ENCODE measurements at regions not wholly inside any gene's neighbourhood (a gene's known extent, or its start where the extent isn't known, plus 50 kb on each side); places are given as distances from the start of the nearest gene placed in this dataset.

DNA sequence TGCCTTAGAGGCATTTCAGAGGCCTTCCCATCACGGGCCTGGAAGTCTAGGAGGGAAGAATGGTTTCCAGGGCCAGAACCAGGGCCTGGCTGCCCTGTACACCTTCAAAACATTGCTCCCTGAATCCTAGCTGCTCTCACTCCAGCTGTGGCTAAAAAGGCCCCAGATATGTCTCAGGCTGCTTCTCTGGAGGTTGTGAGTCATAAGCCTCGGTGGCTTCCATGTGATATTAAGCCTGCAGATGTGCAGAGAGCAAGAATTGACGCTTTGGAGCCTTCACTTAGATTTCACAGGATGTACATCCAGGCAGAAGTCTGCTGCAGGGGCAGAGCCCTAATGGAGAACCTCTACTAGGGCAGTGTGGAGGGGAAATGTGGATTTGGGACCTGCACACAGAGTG, 502.5 kb downstream of the GRXCR1 start:
- no peak overlapping the region for H3K27ac ChIP-seq
- H3K9me3 ChIP-seq = no peaks in the 10 kb centered on the region
- no peak for DNase-seq
- intact Hi-C loops (cut with DNase I; ENCODE audit: low total_unique reads) = no loop called here
- H3K4me3 ChIP-seq = no peak overlapping the region
- no peaks in the 10 kb centered on the region for H3K36me3 ChIP-seq (ENCODE audit: low read depth, missing control alignments)
- TF ChIP-seq POLR2A (IDR thresholded peaks at IDR 0.05) = no peak
- TF ChIP-seq, protein P1, sequence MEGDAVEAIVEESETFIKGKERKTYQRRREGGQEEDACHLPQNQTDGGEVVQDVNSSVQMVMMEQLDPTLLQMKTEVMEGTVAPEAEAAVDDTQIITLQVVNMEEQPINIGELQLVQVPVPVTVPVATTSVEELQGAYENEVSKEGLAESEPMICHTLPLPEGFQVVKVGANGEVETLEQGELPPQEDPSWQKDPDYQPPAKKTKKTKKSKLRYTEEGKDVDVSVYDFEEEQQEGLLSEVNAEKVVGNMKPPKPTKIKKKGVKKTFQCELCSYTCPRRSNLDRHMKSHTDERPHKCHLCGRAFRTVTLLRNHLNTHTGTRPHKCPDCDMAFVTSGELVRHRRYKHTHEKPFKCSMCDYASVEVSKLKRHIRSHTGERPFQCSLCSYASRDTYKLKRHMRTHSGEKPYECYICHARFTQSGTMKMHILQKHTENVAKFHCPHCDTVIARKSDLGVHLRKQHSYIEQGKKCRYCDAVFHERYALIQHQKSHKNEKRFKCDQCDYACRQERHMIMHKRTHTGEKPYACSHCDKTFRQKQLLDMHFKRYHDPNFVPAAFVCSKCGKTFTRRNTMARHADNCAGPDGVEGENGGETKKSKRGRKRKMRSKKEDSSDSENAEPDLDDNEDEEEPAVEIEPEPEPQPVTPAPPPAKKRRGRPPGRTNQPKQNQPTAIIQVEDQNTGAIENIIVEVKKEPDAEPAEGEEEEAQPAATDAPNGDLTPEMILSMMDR (IDR thresholded peaks at IDR 0.05) = no peak
- no peaks in the 10 kb centered on the region for H3K4me1 ChIP-seq
- H3K27me3 ChIP-seq = no peaks in the 10 kb centered on the region
- WGBS, 2 donors = 76 to 81% methylated on average over 3 of the region's 3 CpGs

- Histone ChIP-seq H3K27ac (no peak overlapping the region), H3K9me3 (no peaks in the 10 kb centered on the region), H3K27me3 (no peaks in the 10 kb centered on the region), H3K4me1 (no peaks in the 10 kb centered on the region), H3K4me3 (no peak overlapping the region), H3K36me3 (ENCODE audit: low read depth, missing control alignments) (no peaks in the 10 kb centered on the region)
- no peak for DNase-seq
- intact Hi-C loops (cut with DNase I; ENCODE audit: low total_unique reads) = no loop called here
- 84 to 95% methylated on average over 3 of the region's 3 CpGs for WGBS, 2 donors
- TF ChIP-seq POLR2A (IDR thresholded peaks at IDR 0.05) = no peak
- TF ChIP-seq, protein P1 (IDR thresholded peaks at IDR 0.05) = no peak
Measured at GRCh38 chr4:43399726-43400125, 507.2 kb downstream of the GRXCR1 start.

GRCh38 chr4:43402393-43402792, 509.9 kb downstream of the GRXCR1 start:
- 89 to 97% methylated on average over 1 of the region's 1 CpG for WGBS, 2 donors
- TF ChIP-seq, protein P1 (IDR thresholded peaks at IDR 0.05) = no peak
- TF ChIP-seq POLR2A (IDR thresholded peaks at IDR 0.05) = no peak

GRCh38 chr4:43410636-43411035, 518.1 kb downstream of the GRXCR1 start:
- Histone ChIP-seq H3K9me3 (no peaks in the 10 kb centered on the region), H3K4me3 (no peak overlapping the region), H3K27ac (no peak overlapping the region), H3K27me3 (no peaks in the 10 kb centered on the region), H3K36me3 (ENCODE audit: low read depth, missing control alignments) (no peaks in the 10 kb centered on the region), H3K4me1 (no peaks in the 10 kb centered on the region)
- 89 to 94% methylated on average over 9 of the region's 9 CpGs for WGBS, 2 donors
- intact Hi-C loops (cut with DNase I; ENCODE audit: low total_unique reads) = no loop called here
- DNase-seq = no peak
- no peak for TF ChIP-seq POLR2A (IDR thresholded peaks at IDR 0.05)
- TF ChIP-seq, protein P1 (IDR thresholded peaks at IDR 0.05) = no peak

More at GRCh38 chr4:43402393-43402792, 509.9 kb downstream of the GRXCR1 start:
- DNase-seq = no peak
- Histone ChIP-seq H3K36me3 (ENCODE audit: low read depth, missing control alignments) (no peaks in the 10 kb centered on the region), H3K27me3 (no peaks in the 10 kb centered on the region), H3K4me1 (no peaks in the 10 kb centered on the region), H3K27ac (no peak overlapping the region), H3K9me3 (no peaks in the 10 kb centered on the region), H3K4me3 (no peak overlapping the region)
- intact Hi-C loops (cut with DNase I; ENCODE audit: low total_unique reads) = no loop called here

DNA sequence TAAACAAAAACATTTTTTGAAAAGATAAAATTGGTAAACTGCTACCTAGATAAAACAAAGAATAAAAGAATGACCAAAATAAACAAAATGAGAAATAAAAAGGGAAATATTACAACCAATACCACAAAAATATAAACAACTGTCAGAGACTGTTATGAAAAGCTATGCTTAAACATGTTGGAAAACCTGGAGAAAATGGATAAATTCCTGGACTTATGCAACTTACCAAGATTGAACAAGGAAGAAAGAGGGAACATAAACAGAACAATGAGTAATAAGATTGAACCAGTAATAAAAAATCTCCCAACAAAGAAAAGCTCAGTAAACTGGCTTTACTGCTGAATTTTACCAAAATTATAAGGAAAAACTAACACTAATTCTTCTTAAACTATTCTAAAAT, 518.7 kb downstream of the GRXCR1 start:
- no peaks in the 10 kb centered on the region for H3K36me3 ChIP-seq (ENCODE audit: low read depth, missing control alignments)
- H3K27ac ChIP-seq = no peak overlapping the region
- intact Hi-C loops (cut with DNase I; ENCODE audit: low total_unique reads) = no loop called here
- no peaks in the 10 kb centered on the region for H3K27me3 ChIP-seq
- no peaks in the 10 kb centered on the region for H3K4me1 ChIP-seq
- H3K9me3 ChIP-seq = no peaks in the 10 kb centered on the region
- H3K4me3 ChIP-seq = no peak overlapping the region
- DNase-seq = no peak
- TF ChIP-seq, protein P1 (IDR thresholded peaks at IDR 0.05) = no peak
- TF ChIP-seq POLR2A (IDR thresholded peaks at IDR 0.05) = no peak
